DND-41 (cell line): ENCODE measurements at regions not wholly inside any gene's neighbourhood (a gene's known extent, or its start where the extent isn't known, plus 50 kb on each side); places are given as distances from the start of the nearest gene placed in this dataset.

Source experiments
- CTCF ChIP-seq: IDR thresholded peaks from 2 replicates; pipeline ENCODE4 v1.5.1; 2012; ENCODE audit warnings: borderline replicate concordance, low read length, moderate library complexity, mild to moderate bottlenecking; ENCODE audit not compliant: poor library complexity, severe bottlenecking; ENCODE audit errors: extremely low read depth
- EZH2 ChIP-seq: IDR thresholded peaks from 3 replicates; pipeline ENCODE4 v1.6.1; 2012; ENCODE audit warnings: borderline replicate concordance, low read depth, mild to moderate bottlenecking, moderate library complexity, low read length, inconsistent platforms; ENCODE audit not compliant: severe bottlenecking

- no peak for TF ChIP-seq CTCF
- TF ChIP-seq EZH2, result no peak
Observed at GRCh38 chr2:74760875-74761630, 72.9 kb upstream of the HK2 start.
